ENCODE measurements at regions not wholly inside any gene's neighbourhood (a gene's known extent, or its start where the extent isn't known, plus 50 kb on each side); places are given as distances from the start of the nearest gene placed in this dataset.

GRCh38 chr14:96690713-96691383 is 106.3 kb upstream of the VRK1 start:
- Histone ChIP-seq H3K27ac (ENCODE audit: low read depth in 1 of 2, low read length in 1 of 2) (no peak overlapping the region), H3K4me1 (ENCODE audit: control insufficient read depth in 2 of 2, insufficient read depth in 2 of 2, low read length in 2 of 2) (no peaks in the 10 kb centered on the region), H3K27me3 (ENCODE audit: control insufficient read depth in 2 of 2, insufficient read depth in 1 of 2, low read length in 1 of 2) (peaks cover 0 to 7% of the 10 kb centered on the region in 2 donors), H3K4me3 (ENCODE audit: low read length in 2 of 2) (no peak overlapping the region), H3K36me3 (ENCODE audit: control insufficient read depth in 2 of 2, insufficient read depth in 2 of 2, low read length in 1 of 2) (no peaks in the 10 kb centered on the region), H3K9me3 (ENCODE audit: control insufficient read depth in 2 of 2, insufficient read depth in 1 of 2, low read length in 1 of 2) (no peaks in the 10 kb centered on the region)
- WGBS: 81% methylated on average over 4 of the region's 4 CpGs
- no peak for DNase-seq (ENCODE audit: low read depth in 6 of 9, low spot score in 9 of 9)

GRCh38 chr14:96693252-96693820 is 103.8 kb upstream of the VRK1 start:
- no peaks in the 10 kb centered on the region for H3K4me1 ChIP-seq (ENCODE audit: control insufficient read depth in 2 of 2, insufficient read depth in 2 of 2, low read length in 2 of 2)
- DNase-seq (ENCODE audit: low read depth in 6 of 9, low spot score in 9 of 9): no peak
- H3K27ac ChIP-seq (ENCODE audit: low read depth in 1 of 2, low read length in 1 of 2): no peak overlapping the region
- no peaks in the 10 kb centered on the region for H3K36me3 ChIP-seq (ENCODE audit: control insufficient read depth in 2 of 2, insufficient read depth in 2 of 2, low read length in 1 of 2)
- peaks cover 0 to 4% of the 10 kb centered on the region in 2 donors for H3K27me3 ChIP-seq (ENCODE audit: control insufficient read depth in 2 of 2, insufficient read depth in 1 of 2, low read length in 1 of 2)
- H3K4me3 ChIP-seq (ENCODE audit: low read length in 2 of 2): no peak overlapping the region
- H3K9me3 ChIP-seq (ENCODE audit: control insufficient read depth in 2 of 2, insufficient read depth in 1 of 2, low read length in 1 of 2): no peaks in the 10 kb centered on the region
- WGBS: 87% methylated on average over 4 of the region's 4 CpGs

GRCh38 chr14:96693987-96694386 is 103.2 kb upstream of the VRK1 start:
- H3K4me1 ChIP-seq (ENCODE audit: control insufficient read depth in 2 of 2, insufficient read depth in 2 of 2, low read length in 2 of 2): no peaks in the 10 kb centered on the region
- H3K36me3 ChIP-seq (ENCODE audit: control insufficient read depth in 2 of 2, insufficient read depth in 2 of 2, low read length in 1 of 2): no peaks in the 10 kb centered on the region
- no peak for DNase-seq (ENCODE audit: low read depth in 6 of 9, low spot score in 9 of 9)
- 86% methylated on average over 4 of the region's 4 CpGs for WGBS
- no peaks in the 10 kb centered on the region for H3K9me3 ChIP-seq (ENCODE audit: control insufficient read depth in 2 of 2, insufficient read depth in 1 of 2, low read length in 1 of 2)
- H3K27me3 ChIP-seq (ENCODE audit: control insufficient read depth in 2 of 2, insufficient read depth in 1 of 2, low read length in 1 of 2): peaks cover 0 to 4% of the 10 kb centered on the region in 2 donors
- no peak overlapping the region for H3K27ac ChIP-seq (ENCODE audit: low read depth in 1 of 2, low read length in 1 of 2)
- no peak overlapping the region for H3K4me3 ChIP-seq (ENCODE audit: low read length in 2 of 2)

GRCh38 chr14:96698960-96699539 is 98.1 kb upstream of the VRK1 start:
- WGBS: 86% methylated on average over 15 of the region's 15 CpGs
- DNase-seq (ENCODE audit: low read depth in 6 of 9, low spot score in 9 of 9): peak in 2 of 9 donors; percentile 3 to 17
- H3K4me3 ChIP-seq (ENCODE audit: low read length in 2 of 2): no peak overlapping the region
- no peak overlapping the region for H3K27ac ChIP-seq (ENCODE audit: low read depth in 1 of 2, low read length in 1 of 2)
- H3K4me1 ChIP-seq (ENCODE audit: control insufficient read depth in 2 of 2, insufficient read depth in 2 of 2, low read length in 2 of 2): no peaks in the 10 kb centered on the region
- H3K36me3 ChIP-seq (ENCODE audit: control insufficient read depth in 2 of 2, insufficient read depth in 2 of 2, low read length in 1 of 2): no peaks in the 10 kb centered on the region
- H3K27me3 ChIP-seq (ENCODE audit: control insufficient read depth in 2 of 2, insufficient read depth in 1 of 2, low read length in 1 of 2): peaks cover 0 to 2% of the 10 kb centered on the region in 2 donors
- H3K9me3 ChIP-seq (ENCODE audit: control insufficient read depth in 2 of 2, insufficient read depth in 1 of 2, low read length in 1 of 2): no peaks in the 10 kb centered on the region

GRCh38 chr14:96699666-96700065 is 97.5 kb upstream of the VRK1 start:
- WGBS: 97% methylated on average over 3 of the region's 3 CpGs
- no peak overlapping the region for H3K27ac ChIP-seq (ENCODE audit: low read depth in 1 of 2, low read length in 1 of 2)
- peaks cover 0 to 2% of the 10 kb centered on the region in 2 donors for H3K27me3 ChIP-seq (ENCODE audit: control insufficient read depth in 2 of 2, insufficient read depth in 1 of 2, low read length in 1 of 2)
- no peak overlapping the region for H3K4me3 ChIP-seq (ENCODE audit: low read length in 2 of 2)
- H3K4me1 ChIP-seq (ENCODE audit: control insufficient read depth in 2 of 2, insufficient read depth in 2 of 2, low read length in 2 of 2): no peaks in the 10 kb centered on the region
- H3K36me3 ChIP-seq (ENCODE audit: control insufficient read depth in 2 of 2, insufficient read depth in 2 of 2, low read length in 1 of 2): no peaks in the 10 kb centered on the region
- H3K9me3 ChIP-seq (ENCODE audit: control insufficient read depth in 2 of 2, insufficient read depth in 1 of 2, low read length in 1 of 2): no peaks in the 10 kb centered on the region
- DNase-seq (ENCODE audit: low read depth in 6 of 9, low spot score in 9 of 9): no peak

GRCh38 chr14:96702831-96703230 is 94.4 kb upstream of the VRK1 start:
- DNase-seq (ENCODE audit: low read depth in 6 of 9, low spot score in 9 of 9): no peak
- Histone ChIP-seq H3K9me3 (ENCODE audit: control insufficient read depth in 2 of 2, insufficient read depth in 1 of 2, low read length in 1 of 2) (no peaks in the 10 kb centered on the region), H3K27me3 (ENCODE audit: control insufficient read depth in 2 of 2, insufficient read depth in 1 of 2, low read length in 1 of 2) (peaks cover 0 to 2% of the 10 kb centered on the region in 2 donors), H3K4me3 (ENCODE audit: low read length in 2 of 2) (no peak overlapping the region), H3K27ac (ENCODE audit: low read depth in 1 of 2, low read length in 1 of 2) (no peak overlapping the region), H3K4me1 (ENCODE audit: control insufficient read depth in 2 of 2, insufficient read depth in 2 of 2, low read length in 2 of 2) (no peaks in the 10 kb centered on the region), H3K36me3 (ENCODE audit: control insufficient read depth in 2 of 2, insufficient read depth in 2 of 2, low read length in 1 of 2) (no peaks in the 10 kb centered on the region)
- WGBS: 89% methylated on average over 6 of the region's 6 CpGs

- Histone ChIP-seq H3K4me1 (ENCODE audit: control insufficient read depth in 2 of 2, insufficient read depth in 2 of 2, low read length in 2 of 2) (no peaks in the 10 kb centered on the region), H3K9me3 (ENCODE audit: control insufficient read depth in 2 of 2, insufficient read depth in 1 of 2, low read length in 1 of 2) (no peaks in the 10 kb centered on the region), H3K36me3 (ENCODE audit: control insufficient read depth in 2 of 2, insufficient read depth in 2 of 2, low read length in 1 of 2) (no peaks in the 10 kb centered on the region), H3K27me3 (ENCODE audit: control insufficient read depth in 2 of 2, insufficient read depth in 1 of 2, low read length in 1 of 2) (peaks cover 0 to 4% of the 10 kb centered on the region in 2 donors), H3K4me3 (ENCODE audit: low read length in 2 of 2) (no peak overlapping the region), H3K27ac (ENCODE audit: low read depth in 1 of 2, low read length in 1 of 2) (no peak overlapping the region)
- 68% methylated on average over 10 of the region's 10 CpGs for WGBS
- no peak for DNase-seq (ENCODE audit: low read depth in 6 of 9, low spot score in 9 of 9)
These were observed 91.6 kb upstream of the VRK1 start for GRCh38 chr14:96705422-96706092.

GRCh38 chr14:96706893-96707292 is 90.3 kb upstream of the VRK1 start:
- no peak for DNase-seq (ENCODE audit: low read depth in 6 of 9, low spot score in 9 of 9)
- Histone ChIP-seq H3K4me1 (ENCODE audit: control insufficient read depth in 2 of 2, insufficient read depth in 2 of 2, low read length in 2 of 2) (no peaks in the 10 kb centered on the region), H3K27me3 (ENCODE audit: control insufficient read depth in 2 of 2, insufficient read depth in 1 of 2, low read length in 1 of 2) (peaks cover 0 to 7% of the 10 kb centered on the region in 2 donors), H3K9me3 (ENCODE audit: control insufficient read depth in 2 of 2, insufficient read depth in 1 of 2, low read length in 1 of 2) (no peaks in the 10 kb centered on the region), H3K27ac (ENCODE audit: low read depth in 1 of 2, low read length in 1 of 2) (no peak overlapping the region), H3K36me3 (ENCODE audit: control insufficient read depth in 2 of 2, insufficient read depth in 2 of 2, low read length in 1 of 2) (no peaks in the 10 kb centered on the region), H3K4me3 (ENCODE audit: low read length in 2 of 2) (no peak overlapping the region)
- WGBS: 72% methylated on average over 4 of the region's 4 CpGs

GRCh38 chr14:96710060-96710666 is 87.0 kb upstream of the VRK1 start:
- Histone ChIP-seq H3K27me3 (ENCODE audit: control insufficient read depth in 2 of 2, insufficient read depth in 1 of 2, low read length in 1 of 2) (peaks cover 2 to 15% of the 10 kb centered on the region in 2 donors), H3K36me3 (ENCODE audit: control insufficient read depth in 2 of 2, insufficient read depth in 2 of 2, low read length in 1 of 2) (no peaks in the 10 kb centered on the region), H3K4me1 (ENCODE audit: control insufficient read depth in 2 of 2, insufficient read depth in 2 of 2, low read length in 2 of 2) (no peaks in the 10 kb centered on the region), H3K4me3 (ENCODE audit: low read length in 2 of 2) (no peak overlapping the region), H3K27ac (ENCODE audit: low read depth in 1 of 2, low read length in 1 of 2) (no peak overlapping the region), H3K9me3 (ENCODE audit: control insufficient read depth in 2 of 2, insufficient read depth in 1 of 2, low read length in 1 of 2) (no peaks in the 10 kb centered on the region)
- DNase-seq (ENCODE audit: low read depth in 6 of 9, low spot score in 9 of 9): no peak
- WGBS: 93% methylated on average over 11 of the region's 11 CpGs
